H7 (cell line): ENCODE measurements at regions not wholly inside any gene's neighbourhood (a gene's known extent, or its start where the extent isn't known, plus 50 kb on each side); places are given as distances from the start of the nearest gene placed in this dataset.

ENCODE experiments used
- DNase-seq: peaks from one replicate; pipeline ENCODE4 v3.0.0; 2012
- H3K27me3 ChIP-seq: 2 replicates; pipeline ENCODE4 v1.6.0; 2011; ENCODE audit warnings: mild to moderate bottlenecking, low read length; ENCODE audit not compliant: control insufficient read depth, insufficient read depth
- H3K36me3 ChIP-seq: replicated peaks from 2 replicates; pipeline ENCODE4 v1.5.1; 2011; ENCODE audit warnings: low read length; ENCODE audit not compliant: control insufficient read depth, insufficient read depth
- H3K4me3 ChIP-seq: 2 replicates; pipeline ENCODE4 v1.5.1; 2011; ENCODE audit warnings: low read depth, mild to moderate bottlenecking, control low read depth, low read length, moderate library complexity; ENCODE audit not compliant: insufficient read depth

DNA sequence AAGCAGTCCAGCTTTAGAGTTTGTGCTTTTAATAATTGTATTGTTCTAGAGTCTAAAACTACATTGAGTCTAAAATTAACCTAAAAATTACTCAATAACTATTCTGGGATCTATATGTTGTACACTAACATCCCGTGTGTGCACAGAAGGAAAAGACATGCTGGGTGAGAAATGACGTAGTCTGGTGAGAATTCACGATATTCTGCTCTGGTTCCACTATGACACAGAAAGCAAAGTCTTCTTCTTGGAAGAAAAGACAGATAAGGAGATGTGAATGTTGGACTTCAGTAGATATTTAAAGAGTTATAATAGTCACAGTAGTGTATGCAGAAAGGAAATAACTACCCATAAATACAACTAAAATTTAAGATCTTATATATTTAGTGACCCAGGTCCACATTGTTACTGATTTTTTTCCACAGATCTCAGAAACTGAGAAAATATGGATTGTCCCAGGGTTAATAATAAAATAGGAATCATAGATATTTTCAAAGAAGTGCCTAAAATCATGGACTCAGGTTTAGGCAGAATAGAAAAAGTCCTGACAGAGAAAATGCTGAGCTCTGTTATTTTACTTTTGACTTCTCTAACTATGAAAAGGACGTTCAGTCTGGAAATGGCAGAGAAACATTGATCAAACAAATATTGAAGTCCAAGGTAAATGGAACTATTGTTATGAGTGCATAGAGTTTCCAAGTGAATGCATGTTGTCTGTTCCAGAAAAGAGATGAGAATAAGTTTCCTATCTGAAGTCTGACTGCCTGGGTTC, 170.7 kb downstream of the ANKRD50 start:
- Histone ChIP-seq H3K27me3 (no peaks in the 10 kb centered on the region), H3K36me3 (no peaks in the 10 kb centered on the region), H3K4me3 (no peak overlapping the region)
- DNase-seq: no peak

- H3K27me3 ChIP-seq: no peaks in the 10 kb centered on the region
- H3K4me3 ChIP-seq: no peak overlapping the region
- DNase-seq: no peak
These were observed 156.6 kb downstream of the ANKRD50 start for GRCh38 chr4:124555959-124556358.

DNA sequence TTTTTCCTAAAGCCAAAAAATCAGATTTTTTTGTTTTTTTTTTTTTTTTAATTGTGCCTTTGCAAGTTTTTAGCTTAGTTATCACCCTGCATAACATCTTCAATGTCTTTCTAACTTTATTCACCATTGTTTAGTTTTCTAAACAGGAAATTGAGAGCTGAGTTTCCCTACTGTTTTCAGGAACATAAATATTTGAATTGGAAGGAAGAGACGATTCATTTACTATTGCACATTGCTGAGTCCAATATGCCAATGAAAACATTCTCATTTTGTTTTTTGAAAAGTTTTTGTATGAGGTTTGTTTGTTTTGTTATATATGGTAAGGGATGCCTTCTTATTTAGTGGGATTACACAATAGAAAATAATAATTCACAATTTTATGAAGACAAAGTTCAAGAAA, 148.4 kb downstream of the ANKRD50 start:
- no peak for DNase-seq

More at GRCh38 chr4:124555959-124556358, 156.6 kb downstream of the ANKRD50 start:
- no peaks in the 10 kb centered on the region for H3K36me3 ChIP-seq

GRCh38 chr4:124565371-124565770, 147.2 kb downstream of the ANKRD50 start:
- H3K36me3 ChIP-seq: no peaks in the 10 kb centered on the region
- no peaks in the 10 kb centered on the region for H3K27me3 ChIP-seq
- no peak overlapping the region for H3K4me3 ChIP-seq
- no peak for DNase-seq

More for the DNA sequence above, 148.4 kb downstream of the ANKRD50 start:
- no peak overlapping the region for H3K4me3 ChIP-seq
- no peaks in the 10 kb centered on the region for H3K36me3 ChIP-seq
- H3K27me3 ChIP-seq: no peaks in the 10 kb centered on the region

DNA sequence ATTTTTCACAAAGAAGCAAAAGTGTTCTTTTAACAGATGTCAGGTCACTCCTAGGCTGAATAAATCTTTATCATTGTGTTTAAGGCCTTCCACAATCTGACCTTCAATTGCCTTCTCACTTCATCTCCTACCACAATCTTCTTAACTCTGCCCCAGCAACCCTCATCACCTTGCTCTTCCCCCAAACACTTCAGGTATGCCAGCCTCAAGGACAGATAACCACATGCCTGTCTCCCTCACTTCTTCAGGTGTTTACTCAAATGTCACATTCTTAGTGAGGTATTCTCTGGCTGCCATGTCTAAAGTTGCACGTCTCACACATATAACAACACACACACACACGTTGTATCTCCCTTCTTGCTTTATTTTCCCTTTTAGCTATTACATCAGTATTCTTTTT, 146.5 kb downstream of the ANKRD50 start:
- Histone ChIP-seq H3K4me3 (no peak overlapping the region), H3K27me3 (no peaks in the 10 kb centered on the region), H3K36me3 (no peaks in the 10 kb centered on the region)
- DNase-seq: no peak

DNA sequence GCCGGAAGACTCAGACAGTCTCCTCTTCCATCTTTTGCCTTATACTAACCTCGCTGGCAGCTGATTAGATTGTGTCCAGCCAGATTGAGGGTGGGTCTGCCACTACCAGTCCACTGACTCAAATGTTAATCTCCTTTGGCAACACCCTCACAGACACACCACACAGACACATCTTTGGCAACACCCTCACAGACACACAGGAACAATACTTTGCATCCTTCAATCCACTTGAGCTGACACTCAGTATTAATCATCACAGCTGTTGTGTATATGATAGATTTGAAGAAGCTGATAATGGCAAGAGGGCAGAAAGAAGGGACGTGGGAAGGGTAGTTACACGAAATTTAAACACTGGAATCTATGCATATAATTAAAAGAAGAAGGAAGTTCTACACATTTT, 139.5 kb downstream of the ANKRD50 start:
- Histone ChIP-seq H3K27me3 (no peaks in the 10 kb centered on the region), H3K4me3 (no peak overlapping the region), H3K36me3 (no peaks in the 10 kb centered on the region)
- no peak for DNase-seq

DNA sequence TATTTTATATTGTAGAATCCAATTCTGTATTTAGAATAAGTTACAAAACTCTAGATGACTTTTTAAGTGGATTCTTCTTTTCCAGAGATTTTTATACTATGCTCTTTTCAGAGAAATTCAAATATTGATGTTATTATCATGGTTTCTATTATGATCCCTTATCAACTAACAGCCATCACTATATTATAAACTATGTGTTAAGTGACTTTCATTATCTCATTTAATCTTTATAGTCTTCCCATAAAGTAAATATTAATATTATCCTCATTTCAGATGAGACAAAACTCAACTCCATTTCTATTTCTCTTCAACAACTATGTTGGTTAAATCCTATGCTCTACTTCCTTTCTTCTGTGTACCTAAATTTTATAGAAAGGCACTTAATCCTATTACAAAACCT, 132.6 kb downstream of the ANKRD50 start:
- no peaks in the 10 kb centered on the region for H3K36me3 ChIP-seq
- DNase-seq: no peak
- no peaks in the 10 kb centered on the region for H3K27me3 ChIP-seq
- no peak overlapping the region for H3K4me3 ChIP-seq

DNA sequence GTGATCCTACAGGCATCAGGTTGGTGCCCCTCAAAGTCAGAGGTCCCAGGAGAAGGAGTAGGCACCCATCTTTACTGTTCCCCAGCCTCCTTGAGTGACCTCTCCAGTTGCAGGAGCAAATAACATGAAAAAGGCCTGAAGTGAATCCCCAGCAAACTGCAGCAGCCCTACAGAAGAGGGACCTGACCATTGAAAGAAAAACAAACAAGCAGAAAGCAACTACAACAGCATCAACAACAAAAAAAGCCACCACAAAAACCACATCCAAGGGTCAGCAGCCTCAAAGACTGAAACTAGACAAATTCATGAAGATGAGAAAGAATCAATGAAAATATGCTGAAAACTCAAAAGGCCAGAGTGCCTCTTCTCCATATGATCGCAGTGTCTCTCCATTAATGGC, 128.7 kb downstream of the ANKRD50 start:
- no peak for DNase-seq
- H3K4me3 ChIP-seq: no peak overlapping the region
- H3K36me3 ChIP-seq: no peaks in the 10 kb centered on the region
- H3K27me3 ChIP-seq: no peaks in the 10 kb centered on the region

DNA sequence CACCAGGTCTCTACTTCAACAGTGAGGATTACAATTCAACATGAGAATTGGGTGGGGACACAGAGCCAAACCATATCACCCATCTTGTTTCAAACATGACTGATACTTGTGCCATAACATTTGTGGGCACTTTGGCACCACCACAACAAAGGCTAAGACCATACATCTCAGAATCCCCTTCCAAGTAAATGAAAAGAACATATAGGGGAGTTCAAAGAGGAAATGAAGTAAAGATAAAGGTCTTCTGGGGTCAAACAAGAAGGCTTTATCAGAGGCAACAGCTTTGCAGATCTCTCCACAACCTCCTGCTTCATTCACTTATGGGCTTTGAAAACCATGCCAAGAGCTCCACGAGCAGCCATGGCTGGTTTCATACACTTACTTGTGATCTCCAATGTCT, 122.7 kb downstream of the ANKRD50 start:
- no peak for DNase-seq
- Histone ChIP-seq H3K27me3 (no peaks in the 10 kb centered on the region), H3K4me3 (no peak overlapping the region), H3K36me3 (no peaks in the 10 kb centered on the region)

- DNase-seq: no peak
- no peaks in the 10 kb centered on the region for H3K27me3 ChIP-seq
- H3K36me3 ChIP-seq: no peaks in the 10 kb centered on the region
- H3K4me3 ChIP-seq: no peak overlapping the region
These were observed 122.1 kb downstream of the ANKRD50 start for GRCh38 chr4:124590480-124590879.

GRCh38 chr4:124591637-124592036, 120.9 kb downstream of the ANKRD50 start:
- H3K27me3 ChIP-seq: no peaks in the 10 kb centered on the region
- no peaks in the 10 kb centered on the region for H3K36me3 ChIP-seq
- no peak overlapping the region for H3K4me3 ChIP-seq
- no peak for DNase-seq

DNA sequence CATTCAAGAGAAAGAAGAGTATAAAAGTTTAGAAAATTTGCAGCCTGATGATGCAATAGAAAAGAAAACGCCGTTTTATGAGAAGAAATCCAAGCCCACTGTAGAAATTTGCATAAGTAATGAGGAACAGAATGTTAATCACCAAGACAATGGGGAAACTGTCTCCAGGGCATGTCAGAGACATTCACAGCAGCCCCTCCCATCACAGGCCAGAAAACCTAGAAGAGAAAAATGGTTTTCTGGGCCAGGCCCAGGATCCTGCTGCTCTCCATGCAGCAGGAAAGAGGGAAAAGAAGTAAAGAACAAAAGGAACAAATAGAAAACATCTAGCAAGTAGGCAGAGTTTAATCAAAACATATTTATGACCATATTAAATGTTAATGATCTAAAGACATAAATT, 119.0 kb downstream of the ANKRD50 start:
- Histone ChIP-seq H3K4me3 (no peak overlapping the region), H3K36me3 (no peaks in the 10 kb centered on the region), H3K27me3 (no peaks in the 10 kb centered on the region)
- DNase-seq: no peak

DNA sequence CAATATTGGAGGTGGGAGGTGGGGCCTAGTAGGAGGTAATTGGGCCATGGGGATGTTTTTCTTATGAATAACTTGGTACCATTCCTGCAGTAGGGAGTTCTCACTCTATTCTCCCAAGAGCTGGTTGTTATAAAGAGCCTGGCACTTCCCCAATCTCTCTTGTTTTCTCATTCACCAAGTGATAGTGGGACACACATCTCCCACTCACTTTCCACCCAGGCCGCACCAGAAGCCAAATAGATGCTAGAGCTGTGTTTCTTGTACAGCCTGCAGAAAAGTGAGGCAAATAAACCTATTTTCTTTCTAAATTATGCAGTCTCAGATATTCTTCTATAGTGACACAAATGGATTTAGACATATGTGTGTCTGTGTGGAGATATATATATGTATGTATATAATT, 117.6 kb downstream of the ANKRD50 start:
- no peak overlapping the region for H3K4me3 ChIP-seq
- no peak for DNase-seq
- no peaks in the 10 kb centered on the region for H3K27me3 ChIP-seq
- H3K36me3 ChIP-seq: no peaks in the 10 kb centered on the region

- no peaks in the 10 kb centered on the region for H3K27me3 ChIP-seq
- no peak for DNase-seq
- no peak overlapping the region for H3K4me3 ChIP-seq
- no peaks in the 10 kb centered on the region for H3K36me3 ChIP-seq
These were observed 115.7 kb downstream of the ANKRD50 start for GRCh38 chr4:124596816-124597215.

- H3K27me3 ChIP-seq: no peaks in the 10 kb centered on the region
- DNase-seq: no peak
- H3K4me3 ChIP-seq: no peak overlapping the region
- no peaks in the 10 kb centered on the region for H3K36me3 ChIP-seq
These were observed 102.3 kb downstream of the ANKRD50 start for GRCh38 chr4:124610211-124610610.
